GM19035 (cell line): ENCODE measurements at regions not wholly inside any gene's neighbourhood (a gene's known extent, or its start where the extent isn't known, plus 50 kb on each side); places are given as distances from the start of the nearest gene placed in this dataset.
"Not testable (repeated sequence)": the region's sequence is repeated elsewhere in the genome, so short reads cannot be mapped to it uniquely, and the experiment has no call there.

Source experiments
- ATAC-seq: cut with Tn5 transposase; IDR thresholded peaks from one replicate; pipeline ENCODE4 v1.9.1; 2021; ENCODE audit not compliant: unreplicated experiment

DNA sequence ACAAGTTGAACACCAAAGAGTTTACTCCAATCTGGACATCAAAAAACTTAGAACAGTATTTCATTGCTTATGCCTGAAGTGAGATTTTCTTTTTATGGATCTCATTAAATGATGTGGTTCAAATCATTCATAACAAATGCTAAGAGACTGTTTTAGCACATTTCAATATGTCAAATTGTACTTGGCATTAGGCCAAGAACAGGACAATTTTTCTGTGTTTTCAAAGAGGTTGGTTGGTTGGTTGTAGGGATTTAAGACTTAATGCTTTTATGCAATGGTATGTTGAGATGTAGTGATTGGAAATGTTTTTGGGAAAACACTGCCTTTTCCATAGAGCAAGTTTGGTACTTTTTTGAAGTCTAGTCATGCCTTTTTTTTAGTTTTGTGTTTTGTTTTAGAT lies 510.4 kb downstream of the ZNF674 start:
- ATAC-seq: no peak

DNA sequence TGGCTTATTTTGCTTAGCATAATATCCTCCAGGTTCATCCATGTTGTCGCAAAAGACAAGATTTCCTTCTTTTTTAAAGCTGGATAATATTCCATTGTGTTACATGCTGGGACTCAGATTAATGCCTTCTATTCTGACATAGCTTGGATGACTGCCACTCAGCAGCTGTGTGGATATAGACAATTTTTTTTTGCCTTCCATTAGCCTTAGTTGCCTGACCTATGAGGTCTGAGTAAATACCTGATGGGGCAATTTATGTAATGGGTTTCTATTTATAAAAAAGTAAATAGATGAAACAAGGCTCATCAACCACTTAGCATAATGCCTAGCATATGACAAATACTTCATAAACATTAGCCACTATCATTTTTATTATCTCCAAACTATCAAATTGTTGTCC lies 515.4 kb downstream of the ZNF674 start:
- no peak for ATAC-seq

GRCh38 chrX:46016296-46016695 lies 528.9 kb downstream of the ZNF674 start:
- no peak for ATAC-seq

GRCh38 chrX:46015653-46016052 lies 529.6 kb downstream of the ZNF674 start:
- ATAC-seq: no peak

GRCh38 chrX:45992402-45993123 lies 552.7 kb downstream of the ZNF674 start:
- no peak for ATAC-seq

DNA sequence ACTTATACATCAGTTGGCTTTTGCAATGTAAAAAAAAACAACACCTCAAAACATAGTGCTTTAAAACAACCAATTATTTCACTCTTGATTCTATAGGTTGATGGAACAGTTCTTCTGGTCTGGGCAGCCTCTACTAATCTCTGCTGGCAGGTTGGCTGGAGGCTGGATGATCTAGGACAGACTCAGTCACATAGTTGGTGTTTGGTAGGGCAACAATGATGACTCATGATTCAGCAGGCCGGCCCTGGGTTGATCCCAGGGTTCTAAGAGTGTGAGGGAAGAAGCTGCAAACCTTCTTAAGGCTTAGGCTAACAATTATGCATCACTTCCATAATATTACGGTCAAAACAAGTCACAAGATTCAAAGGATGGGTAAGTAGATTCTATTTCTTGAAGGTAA lies 558.2 kb downstream of the ZNF674 start:
- ATAC-seq: no peak

DNA sequence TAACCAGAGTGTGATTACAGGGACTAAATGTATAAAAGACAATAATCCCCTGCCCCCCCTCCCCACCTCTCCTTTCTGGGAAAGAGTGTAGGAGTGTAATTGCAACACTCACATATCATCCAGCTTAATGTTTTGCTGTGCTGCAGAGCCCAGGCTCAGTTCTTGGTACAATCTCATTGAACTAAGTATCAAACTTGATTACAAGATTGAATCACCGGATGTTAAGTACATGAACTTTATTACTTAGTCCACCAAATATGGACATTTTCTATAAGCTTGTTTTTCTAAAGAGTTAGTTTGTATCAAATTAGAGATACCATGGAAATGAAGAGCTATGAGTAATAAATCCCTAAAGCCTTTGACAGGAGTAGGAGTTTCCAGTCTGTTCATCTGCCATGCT lies 559.1 kb downstream of the ZNF674 start:
- no peak for ATAC-seq

- not testable (repeated sequence) for ATAC-seq
These were observed 562.1 kb downstream of the ZNF674 start for GRCh38 chrX:45982958-45983727.

- ATAC-seq: no peak
These were observed 564.5 kb downstream of the ZNF674 start for GRCh38 chrX:45980726-45981125.

- no peak for ATAC-seq
These were observed 569.6 kb downstream of the ZNF674 start for GRCh38 chrX:45975633-45976032.

GRCh38 chrX:45972636-45973035 lies 572.6 kb downstream of the ZNF674 start:
- no peak for ATAC-seq

DNA sequence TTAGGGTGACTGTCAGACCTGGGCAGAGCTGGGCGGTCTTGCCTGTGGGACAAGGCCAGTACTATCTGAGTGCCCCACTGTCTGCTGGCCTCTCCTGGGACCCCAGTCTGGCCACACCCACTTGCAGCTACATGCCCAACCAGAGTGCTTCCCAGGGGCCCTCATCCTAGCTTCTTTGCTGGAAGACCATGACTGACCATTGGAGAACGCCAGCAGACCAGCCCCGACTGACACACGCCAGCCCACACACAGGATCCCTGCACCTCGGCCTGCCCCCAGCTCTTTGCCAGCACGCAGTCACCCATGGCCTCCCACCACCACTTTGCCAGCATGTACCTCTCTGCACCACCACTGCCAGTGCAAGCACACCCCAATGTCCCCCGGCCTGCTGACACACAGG lies 585.7 kb downstream of the ZNF674 start:
- ATAC-seq: no peak

DNA sequence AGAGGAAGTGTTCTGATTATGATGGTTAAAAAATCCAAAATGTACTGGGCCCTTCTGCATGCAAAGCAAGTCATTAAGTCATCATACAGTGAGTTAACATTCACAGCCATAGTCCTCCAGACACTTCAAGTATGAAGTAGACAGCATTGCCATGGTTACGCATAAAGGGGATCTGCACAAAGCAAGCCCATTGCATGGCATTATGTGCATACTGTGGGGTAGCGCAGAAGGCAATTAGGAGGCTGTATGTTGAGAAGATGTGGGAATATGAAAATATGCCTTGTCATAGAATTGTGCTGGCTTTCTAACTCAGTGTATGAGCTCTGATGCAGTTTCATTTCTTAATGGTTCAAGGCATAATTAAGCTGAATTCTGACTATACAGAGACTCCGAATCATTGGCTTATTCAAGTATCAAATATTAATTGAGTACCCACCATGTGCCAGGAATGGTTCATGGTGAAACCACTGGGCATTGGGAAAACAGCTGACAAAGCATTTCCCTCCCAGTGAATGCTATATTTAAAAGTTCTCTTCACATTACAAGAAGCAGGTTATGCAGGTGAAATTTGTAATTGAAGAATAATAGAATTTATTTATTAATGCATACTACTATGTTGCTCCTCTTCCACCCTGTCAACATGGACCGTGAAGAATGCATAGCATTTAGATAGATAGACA lies 588.9 kb downstream of the ZNF674 start:
- ATAC-seq: no peak

DNA sequence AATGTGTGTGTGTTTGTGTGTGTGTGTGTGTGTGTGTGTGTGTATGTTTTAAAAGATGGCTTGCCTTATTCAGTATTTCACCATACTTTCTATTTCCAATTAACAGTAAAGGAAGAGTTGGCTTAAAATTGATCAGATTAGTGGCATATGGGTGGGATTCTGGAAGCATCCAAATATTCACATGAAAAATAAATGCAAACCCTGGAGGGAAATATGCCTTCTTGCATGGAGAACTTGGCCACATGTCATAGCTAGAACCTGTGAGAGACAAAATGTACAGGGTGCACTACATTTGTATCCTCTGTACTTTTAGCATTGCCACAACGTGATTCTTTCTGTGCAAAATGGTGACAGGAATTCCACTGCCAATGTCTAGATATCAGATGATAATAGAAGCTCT lies 589.6 kb downstream of the ZNF674 start:
- no peak for ATAC-seq

DNA sequence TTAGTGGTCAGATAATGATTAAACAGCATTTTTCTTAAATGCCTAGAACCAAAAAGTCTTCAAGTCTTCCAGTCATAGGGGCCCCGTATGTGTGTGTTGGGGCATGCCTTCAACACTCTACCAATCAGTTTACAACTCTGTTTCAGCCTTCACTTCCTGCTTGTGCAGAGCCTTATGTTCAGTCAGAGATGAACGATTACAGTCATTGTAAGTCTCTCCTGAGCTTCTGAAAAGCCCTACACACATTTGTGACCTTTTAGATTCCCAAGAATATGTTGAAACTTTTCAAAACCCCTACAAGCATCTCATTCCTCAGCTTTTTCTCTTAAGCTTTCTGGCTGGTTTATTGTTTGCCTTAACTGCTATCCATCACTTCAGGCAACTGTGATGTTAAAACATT lies 591.2 kb downstream of the ZNF674 start:
- ATAC-seq: no peak

GRCh38 chrX:45952030-45952429 lies 593.2 kb downstream of the ZNF674 start:
- ATAC-seq: no peak

- no peak for ATAC-seq
These were observed 609.8 kb downstream of the ZNF674 start for GRCh38 chrX:45935408-45935807.

DNA sequence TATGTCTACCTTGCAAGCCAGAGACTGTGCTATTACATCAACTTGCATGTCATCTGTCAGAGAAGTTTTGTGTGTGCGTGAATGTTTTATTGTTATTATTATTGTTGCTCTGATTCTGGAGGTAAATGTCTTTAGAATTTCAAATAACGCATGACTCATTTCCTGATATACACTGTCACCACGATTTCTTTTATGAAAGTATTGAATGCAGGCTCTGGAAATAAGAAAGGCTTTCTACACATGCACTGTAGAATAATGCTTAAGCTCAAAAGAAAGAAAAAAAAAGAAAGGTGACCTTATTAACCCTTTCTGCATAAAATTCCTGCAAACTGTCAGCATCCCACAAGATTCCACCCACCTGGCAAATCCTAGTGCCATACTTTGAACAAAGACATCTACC lies 632.9 kb downstream of the ZNF674 start:
- no peak for ATAC-seq

DNA sequence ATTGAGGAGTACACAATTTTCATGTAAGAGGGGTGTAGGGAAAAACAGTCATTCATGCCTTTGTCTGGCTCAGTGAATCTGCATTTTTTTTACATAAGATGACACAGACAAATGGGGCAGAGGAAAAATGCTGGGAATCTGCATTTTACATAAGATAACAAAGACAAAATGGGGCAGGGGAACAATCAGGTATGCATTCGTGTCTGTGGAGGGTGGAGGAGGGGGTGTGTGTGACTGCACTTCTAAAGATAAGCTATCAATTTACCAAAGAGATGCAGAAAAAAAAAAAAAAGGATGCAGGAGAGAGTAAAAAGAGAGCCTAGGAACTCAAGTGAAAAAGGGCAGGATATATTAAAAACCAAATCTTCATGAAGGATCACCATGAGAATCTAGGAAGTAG lies 637.4 kb downstream of the ZNF674 start:
- no peak for ATAC-seq

GRCh38 chrX:45903781-45904201 lies 641.4 kb downstream of the ZNF674 start:
- ATAC-seq: no peak

DNA sequence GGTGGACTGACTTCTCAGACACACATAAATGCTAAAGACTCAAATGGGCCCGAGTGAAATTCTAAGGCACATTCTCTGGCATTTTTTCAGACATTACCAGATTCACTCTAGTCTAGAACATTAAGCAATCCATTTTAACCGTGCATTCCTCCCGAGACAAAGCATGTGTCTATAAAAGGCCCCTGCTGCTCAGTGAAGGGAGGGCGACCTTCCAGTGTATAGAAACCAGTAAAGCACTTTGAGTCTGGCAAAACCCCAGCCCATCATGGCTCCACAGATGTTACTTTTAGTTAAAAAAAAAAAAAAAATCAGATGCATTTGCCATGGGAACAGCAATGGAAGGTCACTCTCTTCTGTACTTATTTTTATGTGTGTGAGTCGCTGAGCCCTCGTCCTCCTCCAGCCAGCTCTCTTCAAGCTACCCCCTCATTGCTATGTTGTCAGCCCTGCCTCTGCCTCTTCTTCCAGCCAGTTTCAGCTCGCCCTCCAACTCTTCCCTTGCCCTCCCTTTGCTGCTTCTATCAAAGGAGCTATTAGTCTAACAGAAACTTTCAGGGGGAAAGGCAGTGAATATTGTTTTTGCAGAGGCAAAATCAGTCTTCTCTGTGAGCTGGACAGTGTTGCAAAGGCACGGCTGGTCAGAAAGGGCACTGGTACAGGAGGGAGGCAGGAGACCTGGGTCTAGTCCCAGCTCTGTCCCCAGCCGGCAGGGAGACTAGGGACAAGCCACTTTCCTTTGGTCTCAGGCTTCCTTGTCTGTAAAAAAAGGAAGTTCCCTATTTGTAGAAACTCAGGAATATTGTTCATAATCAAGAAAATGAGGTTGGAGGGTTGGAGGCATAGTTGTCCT lies 644.2 kb downstream of the ZNF674 start:
- no peak for ATAC-seq
